ENCODE measurements at regions not wholly inside any gene's neighbourhood (a gene's known extent, or its start where the extent isn't known, plus 50 kb on each side); places are given as distances from the start of the nearest gene placed in this dataset.

- no peak for TF ChIP-seq FOXS1 (CRISPR knock-in tag; IDR thresholded peaks at IDR 0.05)
- TF ChIP-seq PHF8 (IDR thresholded peaks at IDR 0.05; ENCODE audit: borderline replicate concordance, low read depth), result no peak
- TF ChIP-seq KDM1A (IDR thresholded peaks at IDR 0.05; ENCODE audit: low read depth), result no peak
- no peak for TF ChIP-seq NFE2L2 (conservative IDR thresholded peaks at IDR 0.05; ENCODE audit: low read length)
- TF ChIP-seq, protein P1, sequence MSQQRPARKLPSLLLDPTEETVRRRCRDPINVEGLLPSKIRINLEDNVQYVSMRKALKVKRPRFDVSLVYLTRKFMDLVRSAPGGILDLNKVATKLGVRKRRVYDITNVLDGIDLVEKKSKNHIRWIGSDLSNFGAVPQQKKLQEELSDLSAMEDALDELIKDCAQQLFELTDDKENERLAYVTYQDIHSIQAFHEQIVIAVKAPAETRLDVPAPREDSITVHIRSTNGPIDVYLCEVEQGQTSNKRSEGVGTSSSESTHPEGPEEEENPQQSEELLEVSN (IDR thresholded peaks at IDR 0.05; ENCODE audit: borderline replicate concordance, low read depth), result no peak
Measured at GRCh38 chr7:101743241-101743994, 74.0 kb upstream of the CUX1 start (continued).

GRCh38 chr7:101743995-101744360 is 73.4 kb upstream of the CUX1 start:
- DNase-seq (ENCODE audit: low read depth in 1 of 2, low spot score in 1 of 2), result no peak
- H3K27ac ChIP-seq, result peak overlapping the region; percentile 72 to 86
- H3K9me3 ChIP-seq, result no peaks in the 10 kb centered on the region
- H3K4me1 ChIP-seq, result peaks cover 25% of the 10 kb centered on the region
- 69% methylated on average over 12 of the region's 12 CpGs for WGBS (ENCODE audit: missing lambda C conversion rate)
- H3K4me2 ChIP-seq, result peak overlapping the region; percentile 92
- FAIRE-seq, result no peak
- ChIA-PET CTCF (interaction anchor here (0.6 to 4.7 kb wide), 19 partner anchors 9 to 529 kb away, joined by 3 to 52 read pairs (median 4); partner anchors contain the start of gene CUX1), POLR2A (interaction anchor here (0.6 to 1.5 kb wide), 3 partner anchors 9 to 15 kb away, joined by 3 to 4 read pairs (median 4); no protein-coding TSS in a partner anchor)
- H3K4me3 ChIP-seq, result peak overlapping the region; percentile 55
- TF ChIP-seq CEBPB (IDR thresholded peaks at IDR 0.05), result no peak
- no peak for TF ChIP-seq HOXB5 (CRISPR knock-in tag; IDR thresholded peaks at IDR 0.05)
- no peak for TF ChIP-seq MYC (IDR thresholded peaks at IDR 0.05; ENCODE audit: borderline replicate concordance, low read length)
- no peak for TF ChIP-seq CHD2 (IDR thresholded peaks at IDR 0.05; ENCODE audit: low read length, partially characterized antibody)
- no peak for TF ChIP-seq HMGXB4 (CRISPR knock-in tag; IDR thresholded peaks at IDR 0.05; ENCODE audit: borderline replicate concordance)
- TF ChIP-seq, protein P2, sequence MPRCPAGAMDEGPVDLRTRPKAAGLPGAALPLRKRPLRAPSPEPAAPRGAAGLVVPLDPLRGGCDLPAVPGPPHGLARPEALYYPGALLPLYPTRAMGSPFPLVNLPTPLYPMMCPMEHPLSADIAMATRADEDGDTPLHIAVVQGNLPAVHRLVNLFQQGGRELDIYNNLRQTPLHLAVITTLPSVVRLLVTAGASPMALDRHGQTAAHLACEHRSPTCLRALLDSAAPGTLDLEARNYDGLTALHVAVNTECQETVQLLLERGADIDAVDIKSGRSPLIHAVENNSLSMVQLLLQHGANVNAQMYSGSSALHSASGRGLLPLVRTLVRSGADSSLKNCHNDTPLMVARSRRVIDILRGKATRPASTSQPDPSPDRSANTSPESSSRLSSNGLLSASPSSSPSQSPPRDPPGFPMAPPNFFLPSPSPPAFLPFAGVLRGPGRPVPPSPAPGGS (IDR thresholded peaks at IDR 0.05), result no peak
- no peak for TF ChIP-seq JUNB (IDR thresholded peaks at IDR 0.05)
- TF ChIP-seq EHF (CRISPR knock-in tag; IDR thresholded peaks at IDR 0.05), result no peak
- no peak for TF ChIP-seq CHD4 (IDR thresholded peaks at IDR 0.05; ENCODE audit: borderline replicate concordance)
- TF ChIP-seq HEYL (CRISPR knock-in tag; IDR thresholded peaks at IDR 0.05), result no peak
- no peak for TF ChIP-seq ZNF302 (CRISPR knock-in tag; IDR thresholded peaks at IDR 0.05)
- ATAC-seq, result peak; percentile 20 to 29; a peak in 4 of 6 replicates

DNA sequence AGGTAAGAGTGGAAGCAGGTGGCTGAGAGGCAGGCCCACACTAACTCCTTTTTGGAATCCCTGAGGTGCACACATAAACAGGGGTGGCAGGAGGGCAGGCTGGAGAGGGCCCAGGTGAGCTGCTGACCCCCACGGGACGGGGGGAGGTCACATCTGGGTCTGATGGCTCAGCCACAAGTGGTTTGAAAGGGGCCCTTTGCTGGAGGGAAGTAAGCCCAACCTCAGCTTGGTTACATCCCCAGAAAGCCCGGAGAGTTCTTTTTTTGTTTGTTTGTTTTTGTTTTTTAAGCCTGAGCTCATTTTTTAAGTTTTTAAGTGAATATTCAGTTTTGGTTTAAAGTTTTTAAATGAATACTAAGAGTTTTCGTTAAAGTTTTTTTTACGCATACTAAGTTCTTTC is 72.8 kb upstream of the CUX1 start:
- ChIA-PET CTCF (interaction anchor here (0.9 to 4.7 kb wide), 11 partner anchors 9 to 528 kb away, joined by 3 to 52 read pairs (median 6); partner anchors contain the start of gene CUX1), POLR2A (interaction anchor here (0.6 to 0.7 kb wide), 2 partner anchors 10 to 66 kb away, joined by 3 to 4 read pairs; no protein-coding TSS in a partner anchor)
- WGBS (ENCODE audit: missing lambda C conversion rate), result 66% methylated on average over 5 of the region's 5 CpGs
- ATAC-seq (no peak), DNase-seq (ENCODE audit: low read depth in 1 of 2, low spot score in 1 of 2) (no peak), FAIRE-seq (no peak)
- Histone ChIP-seq H3K27ac (0 out of 6 replicates have a peak overlapping the region, but pooled peaks of 1 of the 2 experiments have one; percentile 15), H3K9me3 (no peaks in the 10 kb centered on the region), H3K4me3 (no peak overlapping the region), H3K4me1 (peaks cover 21% of the 10 kb centered on the region), H3K4me2 (no peak overlapping the region; the same call in 2 of the 3 replicates)
- TF ChIP-seq FOSL2 (IDR thresholded peaks at IDR 0.05) (no peak), FOSL2 (CRISPR knock-in tag; IDR thresholded peaks at IDR 0.05) (no peak)
